HG03135 (cell line): ENCODE measurements at regions not wholly inside any gene's neighbourhood (a gene's known extent, or its start where the extent isn't known, plus 50 kb on each side); places are given as distances from the start of the nearest gene placed in this dataset.
A peak's percentile ranks its signal among the peaks of the same experiment; 100 is the strongest.
"Not testable (repeated sequence)": the region's sequence is repeated elsewhere in the genome, so short reads cannot be mapped to it uniquely, and the experiment has no call there.

Source experiments
- ATAC-seq: cut with Tn5 transposase; IDR thresholded peaks from one replicate; pipeline ENCODE4 v1.9.1; 2021; ENCODE audit warnings: mild to moderate bottlenecking, moderate library complexity; ENCODE audit not compliant: unreplicated experiment

DNA sequence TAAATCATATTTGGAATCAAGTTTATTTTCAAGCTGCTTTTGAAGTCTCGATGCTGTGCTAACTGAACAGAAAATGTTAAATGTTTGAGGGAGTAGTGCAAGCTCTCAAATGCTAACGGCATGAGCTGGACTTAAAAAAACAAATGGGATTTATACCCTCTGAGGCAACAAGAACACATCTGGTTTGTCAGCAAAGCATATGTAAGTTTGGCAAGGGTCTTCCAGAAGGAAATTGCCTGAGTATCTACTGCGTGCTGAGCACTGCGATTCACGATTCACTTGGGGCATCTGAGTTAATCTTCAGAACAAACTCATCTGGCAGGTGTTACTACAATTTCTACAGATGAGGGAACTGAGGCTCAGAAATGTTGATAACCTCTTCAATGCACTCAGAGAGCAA lies 98.4 kb upstream of the C9orf72 start:
- no peak for ATAC-seq

GRCh38 chr9:27672718-27673117 lies 99.4 kb upstream of the C9orf72 start:
- ATAC-seq, result no peak

- no peak for ATAC-seq
Observed at GRCh38 chr9:27673641-27674040, 100.4 kb upstream of the C9orf72 start.

DNA sequence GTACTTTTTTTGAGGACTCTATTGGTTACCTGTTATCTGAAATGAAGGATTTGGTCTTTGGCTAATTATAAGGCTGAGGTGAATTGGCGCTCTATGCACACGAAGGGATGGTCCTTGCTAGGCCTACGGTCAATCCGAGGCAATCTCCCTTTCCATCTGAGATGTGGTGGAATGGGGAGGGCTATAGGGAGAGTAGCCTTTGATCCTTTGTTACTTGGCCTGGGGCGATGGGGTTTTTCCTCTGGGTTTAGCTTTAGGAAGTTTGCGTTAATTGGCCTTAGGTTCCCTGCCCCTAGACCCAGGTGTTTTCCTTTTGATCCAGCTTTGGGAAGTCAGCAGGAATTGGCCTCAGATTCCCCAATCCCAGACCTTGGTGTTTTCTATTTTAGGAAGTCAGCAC lies 102.1 kb upstream of the C9orf72 start:
- ATAC-seq, result no peak

DNA sequence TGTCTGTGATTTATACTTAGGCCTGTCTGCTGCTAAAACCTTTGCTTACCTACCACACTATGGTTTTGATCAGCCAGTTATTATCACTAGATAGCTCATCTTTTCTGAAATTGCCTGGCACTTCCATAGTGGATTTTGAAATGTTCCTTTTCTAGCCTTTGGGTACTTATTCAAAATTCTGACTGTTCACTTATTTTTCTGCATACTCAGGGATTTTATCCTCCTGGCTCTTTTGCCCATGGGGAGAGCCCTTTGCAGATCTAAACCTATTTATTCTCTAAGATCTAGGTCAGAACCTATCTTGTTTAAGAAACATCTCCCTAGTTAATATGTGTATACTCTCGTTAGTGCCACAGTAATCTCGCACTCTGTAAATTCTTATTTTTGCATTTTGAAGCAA lies 103.5 kb upstream of the C9orf72 start:
- ATAC-seq, result no peak

GRCh38 chr9:27679338-27679737 lies 106.1 kb upstream of the C9orf72 start:
- ATAC-seq, result no peak

- ATAC-seq, result no peak
Observed at GRCh38 chr9:27683181-27683580, 109.9 kb upstream of the C9orf72 start.

- ATAC-seq, result no peak
Observed at GRCh38 chr9:27688954-27689353, 115.7 kb upstream of the C9orf72 start.

DNA sequence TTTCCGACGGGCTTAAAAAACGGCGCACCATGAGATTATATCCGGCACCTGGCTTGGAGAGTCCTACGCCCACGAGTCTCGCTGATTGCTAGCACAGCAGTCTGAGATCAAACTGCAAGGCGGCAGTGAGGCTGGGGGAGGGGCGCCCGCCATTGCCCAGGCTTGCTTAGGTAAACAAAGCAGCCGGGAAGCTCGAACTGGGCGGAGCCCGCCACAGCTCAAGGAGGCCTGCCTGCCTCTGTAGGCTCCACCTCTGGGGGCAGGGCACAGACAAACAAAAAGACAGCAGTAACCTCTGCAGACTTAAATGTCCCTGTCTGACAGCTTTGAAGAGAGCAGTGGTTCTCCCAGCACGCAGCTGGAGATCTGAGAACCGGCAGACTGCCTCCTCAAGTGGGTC lies 117.5 kb upstream of the C9orf72 start:
- ATAC-seq, result not testable (repeated sequence)

DNA sequence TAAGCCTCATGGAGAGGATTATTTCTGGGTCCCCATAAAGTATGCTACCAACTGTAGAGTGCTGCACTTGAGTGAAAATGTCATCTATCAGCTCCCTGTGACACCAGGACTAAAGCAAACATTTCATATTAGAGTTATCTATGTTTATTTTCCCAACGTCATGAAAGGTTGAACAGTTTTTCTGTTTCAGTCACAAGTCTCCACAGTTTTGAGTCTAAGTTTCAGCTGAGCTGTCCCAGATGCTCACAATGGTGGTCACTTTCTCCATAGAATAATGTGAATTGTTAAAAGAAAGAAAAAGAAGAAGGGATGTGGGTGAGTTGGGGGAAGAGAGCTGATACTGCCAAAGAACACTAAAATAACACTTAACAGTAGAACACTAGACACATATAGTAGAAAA lies 126.3 kb upstream of the C9orf72 start:
- ATAC-seq, result no peak

GRCh38 chr9:27701016-27701415 lies 127.7 kb upstream of the C9orf72 start:
- no peak for ATAC-seq

GRCh38 chr9:27701587-27701986 lies 128.3 kb upstream of the C9orf72 start:
- no peak for ATAC-seq

DNA sequence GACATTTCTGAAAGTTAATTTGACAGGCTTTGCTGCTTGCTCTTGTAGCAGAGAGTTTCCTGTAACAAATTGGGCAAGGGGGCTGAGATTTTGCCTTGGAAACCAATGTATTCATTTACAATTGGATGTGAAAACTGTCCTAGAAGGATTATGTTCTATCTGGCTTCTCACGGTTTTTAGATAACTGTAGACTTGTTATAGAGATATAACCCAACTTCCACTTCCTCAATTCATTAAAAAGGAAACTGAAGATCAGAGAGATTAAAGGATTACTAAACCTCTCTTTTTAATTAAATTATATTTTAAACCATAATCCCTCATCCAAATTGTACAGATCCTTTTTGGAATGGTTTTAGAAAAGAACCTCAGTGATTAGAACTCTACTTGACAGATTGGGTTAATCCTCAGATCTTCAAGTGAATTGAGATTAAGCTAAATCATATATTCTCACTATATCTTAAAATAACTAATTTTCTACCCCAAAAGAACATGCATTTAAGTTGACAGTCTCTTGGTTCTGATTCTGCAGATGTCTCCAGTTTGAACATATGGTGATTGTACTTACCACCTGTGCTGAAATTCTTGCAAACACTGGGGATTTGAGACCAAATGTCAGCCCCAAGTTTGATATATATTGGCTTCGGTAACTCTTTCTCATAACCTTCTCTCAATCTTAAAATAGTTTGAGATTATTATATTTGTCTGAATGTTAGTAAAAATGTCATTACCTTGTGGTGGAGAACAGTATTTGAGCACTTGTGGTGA lies 130.1 kb upstream of the C9orf72 start:
- ATAC-seq, result no peak

DNA sequence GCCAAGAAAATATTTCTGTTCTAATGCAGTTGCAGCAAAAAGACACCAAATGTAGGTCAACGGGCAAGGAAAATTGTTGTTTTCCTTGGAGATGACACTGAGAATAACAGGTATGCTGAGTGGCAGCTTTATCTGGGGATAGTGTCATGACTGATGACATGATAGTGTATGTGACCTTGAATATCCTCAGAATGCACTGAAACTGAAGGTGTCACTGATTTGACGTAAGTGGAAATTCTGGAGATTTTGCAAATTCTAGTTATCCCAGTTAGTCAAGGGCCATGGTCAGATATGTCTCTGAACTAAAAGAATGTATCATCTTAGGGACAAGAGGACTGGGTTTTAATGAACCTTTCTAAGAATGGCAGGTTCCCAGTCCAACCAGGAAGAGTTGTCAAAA lies 138.0 kb upstream of the C9orf72 start:
- no peak for ATAC-seq

DNA sequence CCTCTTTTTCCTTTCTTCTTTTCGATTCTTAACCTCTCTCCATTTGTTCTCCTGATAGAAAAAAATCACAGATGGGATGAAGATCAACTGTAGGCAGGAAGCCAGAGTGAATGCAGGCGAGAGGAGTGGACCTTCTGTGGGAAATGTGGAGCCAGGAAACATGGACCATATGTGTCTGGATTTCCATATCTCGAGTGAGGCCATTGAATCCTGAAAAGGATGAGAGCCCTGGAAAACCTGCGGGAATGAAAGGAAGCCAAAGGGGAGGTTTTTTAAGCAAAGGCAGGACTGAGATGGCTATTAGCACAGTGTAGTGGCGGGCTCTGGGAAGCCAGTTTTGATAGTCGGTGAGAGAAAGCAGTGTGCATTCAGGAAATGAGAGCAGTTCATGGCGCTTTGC lies 139.5 kb upstream of the C9orf72 start:
- ATAC-seq, result no peak

DNA sequence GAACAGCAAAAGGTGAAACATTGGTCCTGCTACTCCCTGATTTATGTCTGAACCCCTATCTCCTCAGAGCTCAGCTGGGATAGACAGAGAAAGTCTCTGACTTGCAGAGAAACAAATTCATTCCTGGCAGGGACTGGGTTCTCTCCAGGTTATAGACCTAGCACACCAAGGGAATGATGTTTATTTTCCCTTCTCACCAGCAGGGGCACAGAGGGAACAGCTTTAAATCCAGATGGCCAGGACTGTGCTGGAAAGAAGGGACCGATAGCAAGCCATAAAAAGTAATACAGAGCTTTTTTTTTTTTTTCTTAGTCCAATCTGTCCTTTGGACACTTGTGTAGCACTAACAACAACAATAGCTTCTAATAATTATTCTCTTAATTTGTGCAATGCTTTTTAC lies 141.1 kb upstream of the C9orf72 start:
- ATAC-seq, result no peak

GRCh38 chr9:27715651-27716050 lies 142.4 kb upstream of the C9orf72 start:
- no peak for ATAC-seq

DNA sequence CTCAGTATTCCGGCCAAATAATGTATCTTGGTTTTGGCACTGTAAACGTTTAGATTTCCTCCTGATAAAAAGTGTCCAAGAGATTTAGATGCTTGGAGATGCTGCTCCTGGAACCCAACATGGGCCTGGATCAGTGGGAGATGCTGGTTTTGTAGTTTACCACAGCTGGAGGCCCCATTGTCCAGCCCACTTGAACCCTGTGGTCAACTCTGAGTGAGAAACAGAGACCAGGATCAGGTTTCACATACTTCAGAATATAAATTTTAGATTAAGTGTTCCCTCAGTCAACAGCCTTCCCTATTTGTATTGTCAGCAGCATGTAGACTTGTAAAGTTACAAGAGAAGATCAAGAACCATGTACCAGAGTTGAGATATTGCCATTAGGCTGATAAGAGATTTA lies 144.7 kb upstream of the C9orf72 start:
- no peak for ATAC-seq

GRCh38 chr9:27719711-27720110 lies 146.4 kb upstream of the C9orf72 start:
- ATAC-seq, result no peak

DNA sequence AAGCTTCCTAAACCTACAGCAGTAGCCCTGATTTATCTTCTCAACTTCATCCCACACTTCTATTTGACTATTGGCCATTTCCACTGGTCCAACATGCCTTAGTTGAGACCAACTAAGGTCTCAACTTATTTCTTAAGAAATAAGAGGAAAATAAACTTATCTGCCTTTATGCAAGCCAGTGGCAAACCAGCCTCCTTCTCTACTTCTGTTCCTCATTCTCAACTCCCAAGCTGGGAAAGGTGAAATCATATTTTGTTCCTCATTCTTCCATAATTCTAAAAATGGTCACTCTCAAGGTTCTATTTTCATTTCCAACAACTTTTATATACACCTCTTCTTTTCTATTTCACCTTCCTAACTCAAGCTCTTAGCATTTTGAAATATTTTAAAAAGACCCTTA lies 149.6 kb upstream of the C9orf72 start:
- ATAC-seq, result no peak

DNA sequence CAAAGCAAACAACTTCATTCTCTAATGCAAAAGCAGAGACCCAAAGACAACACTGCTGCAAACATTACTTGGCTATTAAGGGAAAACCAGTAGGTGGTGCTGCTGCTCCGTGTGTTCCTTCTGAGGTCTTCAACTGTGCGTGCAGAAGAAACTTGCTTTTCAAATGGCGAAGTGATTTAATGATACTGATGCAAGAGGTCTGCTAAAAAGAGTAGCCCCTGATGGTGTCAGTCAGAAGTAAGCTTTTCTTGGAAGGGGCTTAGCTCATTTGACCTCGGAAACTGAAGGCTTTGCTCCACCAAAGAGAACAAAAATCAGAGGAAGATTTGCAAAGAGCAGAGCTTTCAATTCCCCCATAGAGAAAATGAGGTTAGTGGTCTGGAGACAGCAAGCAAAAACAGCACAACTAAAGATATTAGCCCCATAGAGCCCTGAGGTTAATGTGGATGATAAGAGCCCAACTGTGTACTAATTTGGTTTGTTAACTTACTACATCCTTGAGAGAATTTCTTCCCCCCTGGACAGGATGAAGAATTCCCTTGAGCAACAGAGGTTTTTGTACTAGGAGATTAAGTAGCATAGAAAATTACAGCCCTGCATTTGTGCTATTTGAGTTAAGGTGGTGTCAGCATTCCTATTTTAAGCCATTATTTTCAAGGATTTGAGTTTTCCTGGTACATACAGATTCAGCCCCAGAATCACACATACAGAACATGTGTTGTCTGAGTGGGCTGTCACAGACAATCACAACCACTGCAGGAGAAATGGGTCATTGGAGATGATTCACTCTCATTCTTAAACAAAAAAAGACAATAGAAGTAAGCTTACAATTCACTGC lies 153.2 kb upstream of the C9orf72 start:
- peak; percentile 82 for ATAC-seq

- ATAC-seq, result no peak
Observed at GRCh38 chr9:27732494-27732893, 159.2 kb upstream of the C9orf72 start.
